H1 (cell line): ENCODE measurements at regions not wholly inside any gene's neighbourhood (a gene's known extent, or its start where the extent isn't known, plus 50 kb on each side); places are given as distances from the start of the nearest gene placed in this dataset.

Experiments used
- CTCF ChIA-PET: fragments of 300-600 bp; sonication (Branson Sonifier 250); formaldehyde crosslinking; loops from one replicate; lab custom pipeline; 2021; ENCODE audit not compliant: partially characterized antibody; lab: Charles Lee
- POLR2A ChIA-PET: fragments of 300-600 bp; sonication (Branson Sonifier 250); formaldehyde crosslinking; loops from one replicate; lab custom pipeline; 2021; ENCODE audit warnings: inconsistent platforms; ENCODE audit not compliant: partially characterized antibody; lab: Charles Lee
- DNase-seq, 2 experiments: peaks; one replicate each; pipeline versions ENCODE4 v3.0.0 to v3.0.0-alpha.2; 2010 to 2022; ENCODE audit warnings: low spot score in 2 of 2, low read depth in 1 of 2, mixed read lengths in 1 of 2
- FAIRE-seq: peaks from 2 replicates; lab custom pipeline; 2011; peaks lifted over from hg19 to GRCh38; lab: Jason Lieb, UNC
- H2AFZ ChIP-seq: 2 replicates; pipeline ENCODE4 v1.8.1; 2012; ENCODE audit warnings: low read length, inconsistent platforms
- H2AK5ac ChIP-seq: 2 replicates; pipeline ENCODE4 v1.6.1; 2013; ENCODE audit warnings: low read depth, low read length
- H2BK120ac ChIP-seq: replicated peaks from 2 replicates; pipeline ENCODE3; 2013; ENCODE audit warnings: low read depth, low read length, inconsistent platforms
- H2BK12ac ChIP-seq: 2 replicates; pipeline ENCODE4 v1.6.1; 2013; ENCODE audit warnings: low read depth, low read length
- H2BK15ac ChIP-seq: 2 replicates; pipeline ENCODE4 v1.6.1; 2013; ENCODE audit warnings: low read length
- H2BK20ac ChIP-seq: 2 replicates; pipeline ENCODE4 v1.6.1; 2013; ENCODE audit warnings: low read length
- H2BK5ac ChIP-seq: 2 replicates; pipeline ENCODE4 v1.6.1; 2013; ENCODE audit warnings: low read depth, low read length
- H3K14ac ChIP-seq: 2 replicates; pipeline ENCODE4 v1.6.1; 2013; ENCODE audit warnings: inconsistent platforms; ENCODE audit not compliant: insufficient read length
- H3K18ac ChIP-seq: 2 replicates; pipeline ENCODE4 v1.6.1; 2013; ENCODE audit warnings: low read length; ENCODE audit errors: extremely low read depth
- H3K23ac ChIP-seq: 2 replicates; pipeline ENCODE4 v1.6.1; 2013; ENCODE audit warnings: inconsistent platforms; ENCODE audit not compliant: insufficient read length
- H3K23me2 ChIP-seq: 2 replicates; pipeline ENCODE4 v1.6.1; 2013; ENCODE audit warnings: low read depth, low read length
- H3K27ac ChIP-seq: 2 replicates; pipeline ENCODE4 v1.6.1; 2011; ENCODE audit warnings: low read depth, low read length, inconsistent platforms
- H3K27me3 ChIP-seq, 4 experiments: replicated peaks in 1 of 4; 1 replicate in 1 of 4; 2 replicates in 3 of 4; pipeline versions ENCODE4 v1.6.1 to v1.8.1; 2011 to 2013; ENCODE audit warnings: low read length in 3 of 4, mild to moderate bottlenecking in 3 of 4, inconsistent platforms in 2 of 4, mixed read lengths in 2 of 4, moderate library complexity in 1 of 4; ENCODE audit not compliant: control insufficient read depth in 3 of 4, insufficient read depth in 3 of 4; ENCODE audit errors: extremely low read depth in 1 of 4
- H3K36me3 ChIP-seq, 4 experiments: 2 replicates each; pipeline versions ENCODE4 v1.6.1 to v1.8.1; 2011 to 2013; ENCODE audit warnings: mild to moderate bottlenecking in 4 of 4, low read length in 3 of 4, moderate library complexity in 2 of 4, control low read depth in 1 of 4, inconsistent platforms in 1 of 4; ENCODE audit not compliant: insufficient read depth in 4 of 4, control insufficient read depth in 2 of 4
- H3K4ac ChIP-seq: replicated peaks from 2 replicates; pipeline ENCODE3; 2013; ENCODE audit warnings: low read length, low read depth, mixed read lengths, inconsistent platforms; ENCODE audit not compliant: insufficient read length
- H3K4me1 ChIP-seq, 4 experiments: replicated peaks in 1 of 4; 1 replicate in 1 of 4; 2 replicates in 3 of 4; pipeline versions ENCODE4 v1.6.1 to v1.8.1; 2011 to 2013; ENCODE audit warnings: low read length in 3 of 4, inconsistent platforms in 2 of 4, mixed read lengths in 1 of 4; ENCODE audit not compliant: insufficient read depth in 4 of 4, control insufficient read depth in 3 of 4
- H3K4me2 ChIP-seq, 2 experiments: 2 replicates each; pipeline versions ENCODE4 v1.6.1 to v1.8.1; 2011 to 2013; ENCODE audit warnings: low read depth in 2 of 2, low read length in 2 of 2, control low read depth in 1 of 2, inconsistent platforms in 1 of 2, mild to moderate bottlenecking in 1 of 2; ENCODE audit not compliant: insufficient read depth in 1 of 2
- H3K4me3 ChIP-seq, 4 experiments: fragments of 200-600, 300-600 bp in 1 of 4; sonication (generic), shearing (Covaris generic), sonication (Bioruptor Twin) in 1 of 4; 2 replicates each; pipeline versions ENCODE4 v1.5.1 to v1.8.1; 2011 to 2016; ENCODE audit warnings: low read length in 4 of 4, low read depth in 3 of 4, control low read depth in 2 of 4, inconsistent platforms in 2 of 4, mild to moderate bottlenecking in 2 of 4, mixed read lengths in 1 of 4, moderate library complexity in 1 of 4; ENCODE audit not compliant: insufficient read depth in 2 of 4; ENCODE audit errors: extremely low read depth in 1 of 4
- H3K56ac ChIP-seq: replicated peaks from 2 replicates; pipeline ENCODE3; 2013; ENCODE audit warnings: low read depth, mild to moderate bottlenecking, mixed read lengths, low read length, inconsistent platforms; ENCODE audit not compliant: insufficient read length
- H3K79me1 ChIP-seq: 2 replicates; pipeline ENCODE4 v1.6.1; 2013; ENCODE audit warnings: low read depth, low read length, control low read depth
- H3K79me2 ChIP-seq, 2 experiments: 2 replicates each; pipeline versions ENCODE4 v1.6.1 to v1.8.1; 2012 to 2013; ENCODE audit warnings: low read length in 2 of 2, mild to moderate bottlenecking in 2 of 2, inconsistent platforms in 1 of 2; ENCODE audit not compliant: insufficient read depth in 2 of 2, control insufficient read depth in 1 of 2
- H3K9ac ChIP-seq, 4 experiments: replicated peaks in 1 of 4; 1 replicate in 1 of 4; 2 replicates in 3 of 4; pipeline versions ENCODE4 v1.6.1 to v1.8.1; 2011 to 2013; ENCODE audit warnings: low read depth in 3 of 4, low read length in 3 of 4, control low read depth in 2 of 4, mild to moderate bottlenecking in 2 of 4, moderate library complexity in 2 of 4, inconsistent platforms in 1 of 4; ENCODE audit errors: extremely low read depth in 1 of 4
- H3K9me3 ChIP-seq, 2 experiments: 2 replicates each; pipeline versions ENCODE4 v1.6.1 to v1.8.1; 2012 to 2013; ENCODE audit warnings: mild to moderate bottlenecking in 2 of 2, moderate library complexity in 2 of 2, control low read depth in 1 of 2, inconsistent platforms in 1 of 2, low read depth in 1 of 2, low read length in 1 of 2, mixed read lengths in 1 of 2; ENCODE audit not compliant: insufficient read depth in 2 of 2
- H4K20me1 ChIP-seq, 2 experiments: replicated peaks in 1 of 2; 2 replicates each; pipeline versions ENCODE3 to v1.8.1; 2011 to 2013; ENCODE audit warnings: inconsistent platforms in 2 of 2, low read length in 2 of 2, mild to moderate bottlenecking in 1 of 2; ENCODE audit not compliant: insufficient read depth in 2 of 2, control insufficient read depth in 1 of 2
- H4K5ac ChIP-seq: 2 replicates; pipeline ENCODE4 v1.6.1; 2013; ENCODE audit warnings: low read length, low read depth, mixed read lengths, inconsistent platforms; ENCODE audit not compliant: insufficient read length
- H4K8ac ChIP-seq: 2 replicates; pipeline ENCODE4 v1.8.0; 2013; ENCODE audit warnings: mild to moderate bottlenecking, moderate library complexity, low read length, inconsistent platforms; ENCODE audit not compliant: insufficient read depth; ENCODE audit errors: extremely low read depth
- H4K91ac ChIP-seq: replicated peaks from 2 replicates; pipeline ENCODE3; 2013; ENCODE audit warnings: low read length, mixed read lengths, inconsistent platforms; ENCODE audit not compliant: insufficient read length
- BACH1 ChIP-seq: IDR thresholded peaks from 2 replicates; pipeline ENCODE4 v1.6.1; 2012; ENCODE audit warnings: low read length, improper control_type of control experiment
- SIX5 ChIP-seq: IDR thresholded peaks from 2 replicates; pipeline ENCODE4 v1.6.1; 2011; ENCODE audit warnings: mild to moderate bottlenecking, low read depth, low read length

- Histone ChIP-seq H3K36me3 (no peaks in the 10 kb centered on the region), H3K9ac (no peak overlapping the region), H3K27me3 (no peaks in the 10 kb centered on the region), H3K14ac (no peak overlapping the region), H4K5ac (no peak overlapping the region), H2BK5ac (no peak overlapping the region), H3K23ac (no peak overlapping the region), H3K9me3 (no peaks in the 10 kb centered on the region), H4K8ac (no peak overlapping the region), H3K4me2 (no peak overlapping the region), H3K27ac (no peak overlapping the region), H2AFZ (no peak overlapping the region), H4K91ac (no peak overlapping the region), H3K4me1 (no peaks in the 10 kb centered on the region), H4K20me1 (no peaks in the 10 kb centered on the region), H3K4ac (no peak overlapping the region), H2BK120ac (no peak overlapping the region), H3K79me2 (no peaks in the 10 kb centered on the region), H3K18ac (no peak overlapping the region), H3K79me1 (no peaks in the 10 kb centered on the region), H2BK20ac (no peak overlapping the region), H2BK15ac (no peak overlapping the region), H3K23me2 (no peaks in the 10 kb centered on the region), H3K4me3 (no peak overlapping the region), H3K56ac (no peak overlapping the region), H2BK12ac (no peak overlapping the region), H2AK5ac (no peak overlapping the region)
- DNase-seq (no peak), FAIRE-seq (no peak)
- no peak for TF ChIP-seq BACH1
- TF ChIP-seq SIX5, result no peak
- CTCF ChIA-PET, result interaction anchor here (3.6 kb wide), 1 partner anchor 9 kb away, joined by 13 read pairs; no protein-coding TSS in a partner anchor
- POLR2A ChIA-PET, result no interaction called here
Measured at GRCh38 chr9:73260506-73260905, 108.8 kb downstream of the ANXA1 start.
